HG03045 (cell line): ENCODE measurements at regions not wholly inside any gene's neighbourhood (a gene's known extent, or its start where the extent isn't known, plus 50 kb on each side); places are given as distances from the start of the nearest gene placed in this dataset.

Experiments used
- ATAC-seq: cut with Tn5 transposase; IDR thresholded peaks from one replicate; pipeline ENCODE4 v1.9.1; 2021; ENCODE audit warnings: mild to moderate bottlenecking, moderate library complexity; ENCODE audit not compliant: unreplicated experiment

DNA sequence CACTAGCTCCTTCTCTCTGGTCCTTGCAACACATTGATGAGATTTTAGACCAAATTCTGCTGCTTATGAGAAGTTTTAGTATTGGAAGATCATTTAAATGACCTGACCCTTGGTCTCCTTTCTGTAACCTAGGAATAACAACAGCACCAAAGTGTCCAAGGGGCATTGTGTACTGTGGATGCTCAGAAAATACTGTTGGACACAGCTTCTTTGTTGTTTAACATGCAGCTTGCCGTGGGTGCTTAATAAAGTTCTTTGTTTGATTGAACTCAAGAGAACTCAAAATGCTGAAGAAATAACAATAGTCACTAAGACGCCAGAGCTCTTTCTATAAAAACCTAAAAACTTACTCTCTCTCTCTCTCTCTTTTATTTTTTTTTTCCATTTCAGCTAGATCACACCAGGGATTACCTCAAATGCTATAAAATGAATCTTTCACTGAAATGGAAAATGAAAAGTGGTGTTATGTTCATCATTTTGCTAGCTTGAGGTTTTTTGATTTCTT, 548.9 kb upstream of the CDH8 start:
- ATAC-seq, result no peak

GRCh38 chr16:62583414-62583813, 547.2 kb upstream of the CDH8 start:
- no peak for ATAC-seq

DNA sequence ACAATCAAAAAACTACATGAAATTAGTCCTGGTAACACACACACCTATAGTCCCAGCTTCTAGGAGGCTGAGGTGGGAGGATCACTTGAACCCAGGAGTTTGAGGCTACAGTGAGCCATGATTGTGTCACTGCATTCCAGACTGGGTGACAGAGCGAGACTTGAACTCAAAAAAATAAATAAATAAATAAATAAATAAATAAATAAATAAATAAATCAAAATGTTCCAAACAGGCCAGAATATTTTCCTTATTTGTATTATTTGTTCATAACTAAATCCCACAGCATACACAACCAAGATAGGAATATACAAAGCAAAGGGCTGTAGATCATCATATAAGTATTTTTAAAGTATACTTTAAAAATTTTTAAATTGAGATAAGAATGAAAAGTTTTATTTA, 537.2 kb upstream of the CDH8 start:
- no peak for ATAC-seq

- ATAC-seq, result no peak
Measured at GRCh38 chr16:62568926-62569325, 532.7 kb upstream of the CDH8 start.

- ATAC-seq, result no peak
Measured at GRCh38 chr16:62565706-62566105, 529.5 kb upstream of the CDH8 start.

DNA sequence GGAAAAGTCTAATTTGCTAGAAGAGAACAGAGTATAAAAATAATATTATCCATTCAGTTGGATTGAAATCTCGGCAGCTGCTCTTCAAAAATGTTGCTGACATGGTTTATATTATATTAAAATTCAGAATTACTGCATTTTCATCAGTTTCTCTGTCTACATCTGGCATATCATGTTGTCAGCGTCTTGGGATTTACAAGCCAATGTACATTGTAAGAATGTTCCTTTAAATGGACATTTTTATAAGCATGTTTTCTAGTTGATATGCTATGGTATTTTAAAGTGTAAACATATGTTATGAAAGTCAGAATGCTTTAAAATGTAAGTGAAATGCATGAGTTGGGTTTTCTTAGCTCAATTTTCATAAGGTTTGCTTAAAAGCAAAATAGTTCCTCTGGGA, 528.1 kb upstream of the CDH8 start:
- ATAC-seq, result no peak

GRCh38 chr16:62562121-62562520, 525.9 kb upstream of the CDH8 start:
- no peak for ATAC-seq

DNA sequence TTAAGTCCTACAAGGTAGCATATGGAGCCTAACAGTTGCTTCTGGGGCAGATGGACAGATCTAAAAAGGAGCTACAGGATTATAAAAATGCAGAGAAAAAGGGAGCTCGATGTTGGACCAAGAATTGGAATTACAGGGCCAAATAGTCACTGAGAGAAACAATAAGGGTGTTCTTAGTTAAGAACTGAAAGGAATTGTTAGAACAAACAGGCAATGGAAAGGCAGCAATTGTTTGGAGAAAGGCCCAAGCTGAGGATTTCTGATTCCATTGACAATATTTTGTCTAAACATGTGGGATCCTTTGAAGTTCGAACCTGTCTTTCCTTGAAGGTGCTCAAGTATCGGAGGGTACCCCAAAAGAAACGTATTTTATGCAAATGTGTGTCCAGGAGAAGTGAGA, 513.6 kb upstream of the CDH8 start:
- ATAC-seq, result no peak

DNA sequence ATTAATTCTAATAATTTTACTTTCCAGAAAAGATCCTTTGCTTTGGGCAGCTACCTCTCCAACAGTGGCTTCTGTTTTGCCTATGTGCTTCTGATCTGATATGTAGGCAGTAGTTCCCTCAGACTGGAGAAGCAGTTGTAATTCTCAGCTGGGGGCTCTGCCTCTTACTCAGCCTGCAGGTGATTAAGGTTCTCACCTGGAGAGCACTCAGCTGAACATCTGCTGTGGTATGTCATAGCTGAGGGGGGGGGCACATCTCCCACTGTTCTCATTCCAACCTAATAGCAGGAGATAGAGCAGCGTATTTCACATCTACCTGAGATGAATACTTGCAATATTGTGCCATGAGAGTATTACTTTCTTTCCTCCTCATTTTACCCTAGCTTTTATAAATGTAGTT, 511.9 kb upstream of the CDH8 start:
- ATAC-seq, result no peak

- no peak for ATAC-seq
Measured at GRCh38 chr16:62546701-62547100, 510.5 kb upstream of the CDH8 start.

DNA sequence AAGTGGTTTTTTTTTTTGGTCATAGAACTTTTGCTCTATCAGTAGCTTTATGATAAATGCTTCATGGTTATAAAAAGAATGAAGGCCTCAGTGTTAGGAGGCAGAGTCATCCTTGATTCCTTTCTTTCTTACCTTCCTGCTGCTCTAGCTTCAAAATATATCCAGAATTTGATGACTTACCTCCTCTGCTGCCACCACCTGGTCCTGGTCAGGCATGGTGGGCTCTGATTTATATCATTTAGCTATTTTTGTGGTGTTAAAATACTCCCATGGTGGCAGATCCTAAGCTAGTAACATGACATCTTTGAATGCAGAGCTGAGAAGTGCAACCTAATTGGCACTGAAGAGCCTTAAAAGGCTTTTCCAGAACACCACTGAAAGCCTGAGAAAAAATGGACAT, 508.8 kb upstream of the CDH8 start:
- no peak for ATAC-seq

DNA sequence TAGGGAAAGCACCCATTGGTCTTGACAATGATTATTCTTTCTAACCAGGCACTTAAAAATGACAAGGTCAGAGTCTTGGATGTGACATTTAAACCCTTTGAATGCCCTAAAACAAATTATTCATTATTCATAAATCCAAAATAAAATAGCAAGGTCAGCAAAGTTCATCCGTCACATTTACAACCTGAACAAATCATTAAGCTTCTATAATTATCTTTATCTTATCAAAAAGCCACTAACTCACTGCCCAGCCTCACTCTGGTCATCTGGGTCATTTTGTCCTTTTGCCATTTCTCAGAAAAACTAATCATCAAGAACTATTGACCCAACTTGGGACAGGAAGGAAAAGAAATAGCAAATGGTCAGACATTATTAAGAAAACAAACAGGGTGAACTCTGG, 507.3 kb upstream of the CDH8 start:
- ATAC-seq, result no peak

- ATAC-seq, result no peak
Measured at GRCh38 chr16:62539657-62540056, 503.4 kb upstream of the CDH8 start.

GRCh38 chr16:62530426-62530825, 494.2 kb upstream of the CDH8 start:
- ATAC-seq, result no peak

- ATAC-seq, result no peak
Measured at GRCh38 chr16:62516001-62516400, 479.8 kb upstream of the CDH8 start.

DNA sequence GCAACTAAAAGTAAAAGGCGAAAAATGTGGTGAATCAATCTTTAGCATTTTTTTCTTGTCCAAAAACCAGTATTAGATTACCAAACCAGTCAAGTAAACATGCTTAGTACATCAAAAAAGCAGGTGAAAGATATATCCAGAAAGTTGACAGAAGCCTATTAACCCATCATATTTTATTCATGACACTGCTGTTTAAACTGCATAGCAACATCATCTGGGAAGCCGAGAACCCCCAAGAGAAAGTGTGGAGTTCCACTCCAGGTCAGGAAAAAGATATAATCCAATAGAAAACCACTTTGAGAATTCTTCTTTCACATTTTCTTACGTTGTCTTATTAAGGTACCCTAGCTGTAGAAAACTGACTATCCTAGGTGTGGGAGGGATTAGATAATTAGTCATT, 466.8 kb upstream of the CDH8 start:
- no peak for ATAC-seq

- no peak for ATAC-seq
Measured at GRCh38 chr16:62478903-62479458, 442.7 kb upstream of the CDH8 start.

GRCh38 chr16:62477796-62478195, 441.6 kb upstream of the CDH8 start:
- no peak for ATAC-seq

- no peak for ATAC-seq
Measured at GRCh38 chr16:62475573-62475972, 439.3 kb upstream of the CDH8 start.

DNA sequence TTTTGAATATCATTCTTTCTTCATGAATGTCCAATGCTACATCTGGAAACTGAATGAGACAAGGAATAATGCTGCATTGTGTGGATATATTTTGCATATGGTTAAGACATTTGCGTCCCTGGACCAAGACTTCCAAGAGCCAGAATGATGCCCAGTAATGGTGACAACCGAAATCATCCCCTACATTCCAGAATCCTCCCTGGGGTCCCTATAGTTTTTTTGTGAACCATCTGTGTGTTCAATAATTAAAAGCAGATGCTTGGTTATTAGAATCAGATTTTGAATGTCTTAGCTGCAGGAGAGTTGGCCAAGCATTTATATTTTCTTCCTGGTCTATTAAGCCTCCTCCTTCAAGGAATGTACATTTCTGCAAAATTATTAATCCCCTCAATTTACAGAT, 426.7 kb upstream of the CDH8 start:
- ATAC-seq, result no peak

DNA sequence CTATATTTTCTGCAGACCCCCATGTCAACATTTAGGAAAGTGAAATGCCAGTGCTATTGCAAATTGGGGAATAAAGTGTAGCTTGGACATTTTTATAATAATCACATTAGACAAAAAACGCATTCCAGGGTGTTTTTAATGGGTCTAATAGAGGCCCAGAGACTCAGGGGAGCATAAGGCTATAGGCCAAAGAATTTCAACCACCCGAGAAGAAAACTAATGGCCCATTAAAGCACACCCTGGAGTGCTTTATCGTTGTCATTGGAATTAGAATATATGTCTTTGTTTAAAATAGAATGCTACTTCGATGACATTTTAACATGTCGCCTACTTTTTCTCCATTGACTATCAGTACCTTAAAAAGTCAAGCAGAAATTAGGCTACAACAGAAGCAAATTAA, 414.1 kb upstream of the CDH8 start:
- no peak for ATAC-seq

DNA sequence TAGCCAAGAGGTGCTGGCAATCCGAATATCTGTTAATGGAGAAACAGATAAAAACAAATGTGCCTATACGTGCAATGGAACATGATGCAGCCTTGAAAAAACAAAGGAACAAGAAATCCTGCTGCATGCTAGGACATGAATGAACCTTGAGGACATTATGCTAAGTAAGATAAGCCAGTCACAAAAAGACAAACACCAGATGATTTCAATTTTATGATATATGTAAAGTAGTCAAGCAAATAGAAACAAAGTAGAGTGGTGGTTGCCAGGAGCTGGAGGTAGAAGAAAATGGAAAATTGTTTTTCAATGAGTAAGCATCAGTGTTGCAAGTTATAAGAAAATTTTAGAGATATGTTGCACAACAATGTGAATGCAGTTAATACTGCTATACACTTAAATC, 409.7 kb upstream of the CDH8 start:
- no peak for ATAC-seq

DNA sequence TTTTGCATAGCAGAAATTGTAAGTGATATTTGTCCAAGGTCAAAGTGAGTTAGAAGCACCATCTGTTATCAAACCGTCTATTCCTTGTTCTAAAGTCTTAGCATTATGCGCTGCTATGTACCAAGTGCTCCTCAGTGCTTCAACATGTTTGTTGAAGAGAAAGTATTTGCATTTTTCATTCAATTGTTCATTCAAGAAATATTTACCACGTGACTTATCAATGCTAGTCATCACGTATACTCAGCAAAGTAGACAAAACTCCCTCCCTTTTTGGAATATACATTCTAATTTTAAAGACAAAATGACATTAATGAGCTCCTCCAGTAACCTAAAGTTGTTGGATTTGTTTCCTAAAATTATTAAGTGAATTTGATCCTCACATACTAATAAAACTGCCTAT, 388.0 kb upstream of the CDH8 start:
- no peak for ATAC-seq

DNA sequence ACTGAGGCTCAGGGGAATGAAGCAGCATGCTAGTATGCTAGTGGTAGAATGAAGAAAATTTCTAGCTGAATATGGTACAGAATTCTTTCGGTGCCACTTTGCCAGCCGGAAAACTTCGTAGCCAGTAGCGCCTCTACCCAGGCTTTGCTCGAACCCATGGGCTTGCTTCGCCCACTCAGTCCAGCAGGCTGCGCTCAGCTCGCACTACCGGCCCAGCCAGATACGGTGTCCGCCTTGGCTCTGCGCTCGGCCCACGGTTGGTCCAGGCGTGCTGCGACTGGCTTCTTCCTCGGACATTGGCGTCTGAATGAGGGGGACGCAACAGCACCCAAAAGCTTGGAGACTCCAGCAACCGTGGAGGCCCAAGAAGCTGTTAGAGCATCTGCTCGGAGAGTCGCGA, 372.5 kb upstream of the CDH8 start:
- no peak for ATAC-seq
